ENCODE measurements at regions not wholly inside any gene's neighbourhood (a gene's known extent, or its start where the extent isn't known, plus 50 kb on each side); places are given as distances from the start of the nearest gene placed in this dataset.

GRCh38 chr11:70746351-70746750, 348.0 kb downstream of the CTTN start:
- Histone ChIP-seq H3K27ac (ENCODE audit: low read depth, low read length) (no peak overlapping the region), H3K79me2 (ENCODE audit: insufficient read depth, low read length) (no peaks in the 10 kb centered on the region), H3K27me3 (ENCODE audit: insufficient read depth, low read length) (peaks cover 13% of the 10 kb centered on the region), H2AFZ (ENCODE audit: low read length) (no peak overlapping the region), H4K20me1 (ENCODE audit: insufficient read depth, low read length) (peaks cover 3% of the 10 kb centered on the region), H3K9me3 (ENCODE audit: low read depth, low read length) (peaks cover 13% of the 10 kb centered on the region), H3K4me1 (ENCODE audit: insufficient read depth, low read length) (no peaks in the 10 kb centered on the region), H3K4me3 (ENCODE audit: insufficient read depth, low read length) (no peak overlapping the region), H3K4me2 (ENCODE audit: insufficient read depth, low read length) (no peak overlapping the region), H3K36me3 (ENCODE audit: insufficient read depth, low read length) (no peaks in the 10 kb centered on the region)
- TF ChIP-seq CTCF (IDR thresholded peaks at IDR 0.05; ENCODE audit: extremely low read depth, low read depth, low read length) = no peak
- DNase-seq (ENCODE audit: insufficient read length, low spot score, missing footprints) = peak; percentile 39

- H3K27me3 ChIP-seq (ENCODE audit: insufficient read depth, low read length) = peaks cover 13% of the 10 kb centered on the region
- H3K4me1 ChIP-seq (ENCODE audit: insufficient read depth, low read length) = no peaks in the 10 kb centered on the region
- no peaks in the 10 kb centered on the region for H3K36me3 ChIP-seq (ENCODE audit: insufficient read depth, low read length)
- peak; percentile 54 for DNase-seq (ENCODE audit: insufficient read length, low spot score, missing footprints)
- H3K79me2 ChIP-seq (ENCODE audit: insufficient read depth, low read length) = no peaks in the 10 kb centered on the region
- H4K20me1 ChIP-seq (ENCODE audit: insufficient read depth, low read length) = peaks cover 3% of the 10 kb centered on the region
- no peak overlapping the region for H3K4me3 ChIP-seq (ENCODE audit: insufficient read depth, low read length)
- H3K4me2 ChIP-seq (ENCODE audit: insufficient read depth, low read length) = no peak overlapping the region
- H3K9me3 ChIP-seq (ENCODE audit: low read depth, low read length) = peaks cover 13% of the 10 kb centered on the region
- H2AFZ ChIP-seq (ENCODE audit: low read length) = no peak overlapping the region
- no peak overlapping the region for H3K27ac ChIP-seq (ENCODE audit: low read depth, low read length)
- TF ChIP-seq CTCF (IDR thresholded peaks at IDR 0.05; ENCODE audit: extremely low read depth, low read depth, low read length) = no peak
Measured at GRCh38 chr11:70747285-70747684, 349.0 kb downstream of the CTTN start.

- Histone ChIP-seq H3K27me3 (ENCODE audit: insufficient read depth, low read length) (peaks cover 13% of the 10 kb centered on the region), H3K4me1 (ENCODE audit: insufficient read depth, low read length) (no peaks in the 10 kb centered on the region), H4K20me1 (ENCODE audit: insufficient read depth, low read length) (peaks cover 3% of the 10 kb centered on the region), H3K79me2 (ENCODE audit: insufficient read depth, low read length) (no peaks in the 10 kb centered on the region), H3K36me3 (ENCODE audit: insufficient read depth, low read length) (no peaks in the 10 kb centered on the region), H3K9me3 (ENCODE audit: low read depth, low read length) (peaks cover 13% of the 10 kb centered on the region), H3K4me2 (ENCODE audit: insufficient read depth, low read length) (no peak overlapping the region), H3K4me3 (ENCODE audit: insufficient read depth, low read length) (no peak overlapping the region), H3K27ac (ENCODE audit: low read depth, low read length) (no peak overlapping the region), H2AFZ (ENCODE audit: low read length) (no peak overlapping the region)
- no peak for TF ChIP-seq CTCF (IDR thresholded peaks at IDR 0.05; ENCODE audit: extremely low read depth, low read depth, low read length)
- DNase-seq (ENCODE audit: insufficient read length, low spot score, missing footprints) = peak; percentile 63
Measured at GRCh38 chr11:70747921-70748320, 349.6 kb downstream of the CTTN start.

GRCh38 chr11:70751142-70751734, 352.9 kb downstream of the CTTN start:
- Histone ChIP-seq H3K27ac (ENCODE audit: low read depth, low read length) (no peak overlapping the region), H2AFZ (ENCODE audit: low read length) (no peak overlapping the region), H3K4me3 (ENCODE audit: insufficient read depth, low read length) (no peak overlapping the region), H3K9me3 (ENCODE audit: low read depth, low read length) (peaks cover 13% of the 10 kb centered on the region), H3K79me2 (ENCODE audit: insufficient read depth, low read length) (no peaks in the 10 kb centered on the region), H3K4me1 (ENCODE audit: insufficient read depth, low read length) (no peaks in the 10 kb centered on the region), H3K4me2 (ENCODE audit: insufficient read depth, low read length) (no peak overlapping the region), H3K36me3 (ENCODE audit: insufficient read depth, low read length) (no peaks in the 10 kb centered on the region), H3K27me3 (ENCODE audit: insufficient read depth, low read length) (peaks cover 5% of the 10 kb centered on the region), H4K20me1 (ENCODE audit: insufficient read depth, low read length) (peaks cover 3% of the 10 kb centered on the region)
- peak; percentile 47 for DNase-seq (ENCODE audit: insufficient read length, low spot score, missing footprints)
- no peak for TF ChIP-seq CTCF (IDR thresholded peaks at IDR 0.05; ENCODE audit: extremely low read depth, low read depth, low read length)

All from osteoblast (primary cell).